ENCODE measurements at regions not wholly inside any gene's neighbourhood (a gene's known extent, or its start where the extent isn't known, plus 50 kb on each side); places are given as distances from the start of the nearest gene placed in this dataset.

DNA sequence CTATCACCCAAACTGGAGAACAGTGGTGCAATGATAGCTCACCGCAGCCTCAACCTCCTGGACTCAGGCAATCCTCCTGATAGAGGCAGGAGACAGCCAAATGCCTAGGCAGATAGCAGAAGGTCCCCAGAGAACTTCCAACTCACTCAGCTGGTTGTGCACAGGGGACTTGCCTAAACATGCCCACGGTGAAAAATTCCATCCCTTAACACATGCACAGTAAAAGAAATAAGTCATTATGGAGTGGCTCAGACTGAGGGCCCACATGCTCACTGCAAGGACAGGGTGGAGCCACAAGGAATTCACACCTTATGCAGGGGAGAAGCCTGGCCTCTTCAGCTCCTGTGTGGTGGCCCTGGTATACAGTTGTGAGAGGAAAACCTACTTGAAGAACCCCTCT lies 525.8 kb upstream of the ATP2B1 start:
- Mint-ChIP-seq H3K27ac (no peak overlapping the region), H3K4me1 (peaks cover 5% of the 10 kb centered on the region), H3K27me3 (ENCODE audit: low read depth) (no peaks in the 10 kb centered on the region), H3K9me3 (peaks cover 5% of the 10 kb centered on the region), H3K4me3 (no peak overlapping the region), H3K36me3 (ENCODE audit: low read depth) (no peaks in the 10 kb centered on the region)
- TF ChIP-seq, protein P1, sequence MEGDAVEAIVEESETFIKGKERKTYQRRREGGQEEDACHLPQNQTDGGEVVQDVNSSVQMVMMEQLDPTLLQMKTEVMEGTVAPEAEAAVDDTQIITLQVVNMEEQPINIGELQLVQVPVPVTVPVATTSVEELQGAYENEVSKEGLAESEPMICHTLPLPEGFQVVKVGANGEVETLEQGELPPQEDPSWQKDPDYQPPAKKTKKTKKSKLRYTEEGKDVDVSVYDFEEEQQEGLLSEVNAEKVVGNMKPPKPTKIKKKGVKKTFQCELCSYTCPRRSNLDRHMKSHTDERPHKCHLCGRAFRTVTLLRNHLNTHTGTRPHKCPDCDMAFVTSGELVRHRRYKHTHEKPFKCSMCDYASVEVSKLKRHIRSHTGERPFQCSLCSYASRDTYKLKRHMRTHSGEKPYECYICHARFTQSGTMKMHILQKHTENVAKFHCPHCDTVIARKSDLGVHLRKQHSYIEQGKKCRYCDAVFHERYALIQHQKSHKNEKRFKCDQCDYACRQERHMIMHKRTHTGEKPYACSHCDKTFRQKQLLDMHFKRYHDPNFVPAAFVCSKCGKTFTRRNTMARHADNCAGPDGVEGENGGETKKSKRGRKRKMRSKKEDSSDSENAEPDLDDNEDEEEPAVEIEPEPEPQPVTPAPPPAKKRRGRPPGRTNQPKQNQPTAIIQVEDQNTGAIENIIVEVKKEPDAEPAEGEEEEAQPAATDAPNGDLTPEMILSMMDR (IDR thresholded peaks at IDR 0.05; ENCODE audit: unreplicated experiment in 3 of 3): no peak

DNA sequence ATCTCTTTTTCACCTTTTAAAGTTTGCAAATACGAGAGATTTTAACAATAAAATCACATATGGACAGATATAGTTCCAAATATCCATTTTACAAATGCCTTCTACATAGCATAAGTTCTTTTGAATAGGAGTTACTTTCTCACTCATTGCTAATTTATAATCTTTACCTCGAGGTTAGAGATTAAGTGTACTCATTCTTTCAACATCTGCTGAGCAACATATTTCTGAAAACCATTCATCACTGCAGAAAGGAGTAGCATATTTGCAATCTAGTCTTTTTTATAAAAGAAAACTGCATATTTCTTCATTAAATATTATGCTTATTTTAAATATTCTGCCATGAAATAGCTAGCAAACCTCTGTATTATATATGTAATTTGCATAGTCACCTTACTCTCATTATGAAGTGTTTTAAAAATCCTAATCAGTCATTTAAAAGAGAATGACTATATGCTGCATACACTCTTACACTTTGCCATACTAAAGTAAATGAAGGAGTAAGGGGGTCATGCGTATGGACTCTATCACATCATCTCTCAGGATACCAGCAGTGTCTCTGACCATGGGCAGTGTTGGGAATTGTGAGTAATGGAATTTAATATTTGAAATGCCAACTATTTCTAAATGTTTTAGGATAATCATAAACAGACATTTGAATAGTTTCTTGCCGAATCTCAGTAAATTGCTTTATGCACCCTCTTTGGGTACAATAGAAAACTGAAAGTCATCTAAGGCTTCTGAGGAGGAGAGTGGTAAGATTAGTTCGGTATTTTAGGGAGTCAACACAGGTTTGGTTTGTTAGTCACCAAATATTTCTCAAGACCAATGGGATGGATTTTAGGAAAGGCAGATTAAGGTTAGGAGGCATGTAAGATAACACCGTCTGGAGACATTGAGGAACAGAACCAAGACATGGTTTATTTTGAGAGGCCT lies 524.8 kb upstream of the ATP2B1 start:
- Mint-ChIP-seq H3K27ac (no peak overlapping the region), H3K27me3 (ENCODE audit: low read depth) (no peaks in the 10 kb centered on the region), H3K9me3 (peaks cover 5% of the 10 kb centered on the region), H3K4me3 (no peak overlapping the region), H3K4me1 (peaks cover 8% of the 10 kb centered on the region), H3K36me3 (ENCODE audit: low read depth) (no peaks in the 10 kb centered on the region)
- TF ChIP-seq, protein P1 (IDR thresholded peaks at IDR 0.05; ENCODE audit: unreplicated experiment in 3 of 3): no peak

DNA sequence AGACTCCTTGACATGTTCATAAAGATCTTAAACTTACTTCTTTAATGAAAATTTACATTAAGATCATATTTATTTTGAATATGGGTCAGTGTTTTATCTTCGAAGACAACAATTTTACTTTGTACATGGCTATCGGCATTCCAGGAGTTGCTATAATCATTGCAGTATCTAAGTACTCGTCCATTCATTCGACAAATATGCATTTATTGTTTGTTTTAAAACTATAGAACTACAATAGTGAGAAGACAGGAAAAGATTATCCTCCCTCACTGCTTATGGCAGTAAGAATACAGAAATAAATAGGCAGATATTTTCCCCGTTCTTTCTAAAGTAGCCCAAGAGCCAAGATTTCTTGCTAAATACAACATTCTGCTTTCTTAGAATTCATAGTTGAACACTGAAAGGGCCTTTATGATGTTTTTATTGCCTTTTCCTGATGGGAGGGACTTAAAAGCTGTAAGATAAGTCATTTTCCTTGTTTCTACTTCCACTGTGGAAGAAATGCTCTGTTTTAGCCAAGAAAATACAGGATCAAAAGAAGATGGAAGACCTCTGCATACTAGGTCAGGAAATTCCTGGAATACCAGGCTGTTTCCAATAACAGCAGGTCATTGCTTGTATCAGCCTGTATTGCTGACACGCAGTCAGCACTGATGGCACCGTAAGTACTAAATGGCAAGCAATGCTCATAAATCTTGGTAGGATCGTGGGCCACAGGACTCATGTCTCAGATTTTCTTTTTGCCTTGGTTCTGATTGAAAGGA lies 521.0 kb upstream of the ATP2B1 start:
- Mint-ChIP-seq H3K27ac (peak overlapping the region; percentile 40 to 76 (median 70)), H3K4me3 (no peak overlapping the region), H3K36me3 (ENCODE audit: low read depth) (no peaks in the 10 kb centered on the region), H3K9me3 (peaks cover 3% of the 10 kb centered on the region), H3K27me3 (ENCODE audit: low read depth) (no peaks in the 10 kb centered on the region), H3K4me1 (peaks cover 8% of the 10 kb centered on the region)
- TF ChIP-seq, protein P1 (IDR thresholded peaks at IDR 0.05; ENCODE audit: unreplicated experiment in 3 of 3): no peak

DNA sequence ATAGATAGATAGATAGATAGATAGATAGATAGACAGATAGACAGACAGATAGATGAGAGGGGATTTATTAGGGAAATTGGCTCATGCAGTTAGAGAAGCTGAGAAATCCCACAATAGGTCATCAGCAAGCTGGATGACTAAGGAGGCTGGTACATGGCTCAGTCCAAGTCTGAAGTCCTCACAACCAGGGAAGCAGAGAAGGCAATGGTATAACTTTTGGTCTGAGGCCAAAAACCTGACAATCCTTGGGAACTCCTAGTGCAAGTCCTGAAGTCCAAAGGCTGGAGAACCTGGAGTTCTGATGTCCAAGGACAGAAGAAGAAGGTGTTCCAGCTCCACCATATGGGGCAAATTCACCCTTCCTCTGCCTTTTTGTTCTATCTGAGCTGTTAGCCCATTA lies 517.6 kb upstream of the ATP2B1 start:
- TF ChIP-seq, protein P1 (IDR thresholded peaks at IDR 0.05; ENCODE audit: unreplicated experiment in 3 of 3): no peak
- peaks cover 8% of the 10 kb centered on the region for H3K4me1 Mint-ChIP-seq
- H3K27me3 Mint-ChIP-seq (ENCODE audit: low read depth): no peaks in the 10 kb centered on the region
- H3K36me3 Mint-ChIP-seq (ENCODE audit: low read depth): no peaks in the 10 kb centered on the region
- H3K4me3 Mint-ChIP-seq: no peak overlapping the region
- peaks cover 9% of the 10 kb centered on the region for H3K9me3 Mint-ChIP-seq
- H3K27ac Mint-ChIP-seq: no peak overlapping the region

DNA sequence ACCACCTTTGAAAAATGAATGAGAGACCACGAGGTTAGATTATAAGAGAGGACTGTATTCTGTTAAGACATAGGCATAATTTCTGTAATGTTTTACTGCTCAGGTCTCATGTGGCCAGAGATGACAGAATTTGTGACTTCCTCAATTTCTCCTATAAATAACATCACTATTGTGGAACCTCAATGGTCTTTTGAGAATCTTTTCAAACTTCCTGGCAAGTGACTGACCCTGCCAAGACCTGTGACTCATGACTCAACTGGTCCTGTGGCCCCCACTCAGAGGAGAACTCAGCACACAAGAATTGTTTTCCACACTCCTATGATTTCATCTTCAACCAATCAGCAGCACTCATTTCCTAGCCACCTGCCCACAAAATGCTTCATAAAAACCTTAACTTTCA lies 508.2 kb upstream of the ATP2B1 start:
- H3K9me3 Mint-ChIP-seq: peaks cover 9% of the 10 kb centered on the region
- no peaks in the 10 kb centered on the region for H3K36me3 Mint-ChIP-seq (ENCODE audit: low read depth)
- H3K27ac Mint-ChIP-seq: peak overlapping the region; percentile 69 to 83 (median 76)
- H3K4me1 Mint-ChIP-seq: peaks cover 13% of the 10 kb centered on the region
- no peak overlapping the region for H3K4me3 Mint-ChIP-seq
- no peaks in the 10 kb centered on the region for H3K27me3 Mint-ChIP-seq (ENCODE audit: low read depth)
- TF ChIP-seq, protein P1 (IDR thresholded peaks at IDR 0.05; ENCODE audit: unreplicated experiment in 3 of 3): no peak

All from nephron (organoid).